GM03348 (cell line): ENCODE measurements at regions not wholly inside any gene's neighbourhood (a gene's known extent, or its start where the extent isn't known, plus 50 kb on each side); places are given as distances from the start of the nearest gene placed in this dataset.

ENCODE experiments used
- DNase-seq: peaks from one replicate; pipeline ENCODE4 v3.0.0; 2012; ENCODE audit warnings: low spot score

- peak; percentile 8 for DNase-seq
Observed at GRCh38 chr4:181006499-181007260, 1236.5 kb upstream of the TENM3 start.

- DNase-seq: no peak
Observed at GRCh38 chr4:181007751-181008150, 1235.5 kb upstream of the TENM3 start.

- no peak for DNase-seq
Observed at GRCh38 chr4:181008164-181008563, 1235.0 kb upstream of the TENM3 start.

- DNase-seq: no peak
Observed at GRCh38 chr4:181013162-181013561, 1230.0 kb upstream of the TENM3 start.

- DNase-seq: no peak
Observed at GRCh38 chr4:181017038-181017437, 1226.2 kb upstream of the TENM3 start.

- no peak for DNase-seq
Observed at GRCh38 chr4:181018472-181018871, 1224.7 kb upstream of the TENM3 start.

GRCh38 chr4:181018913-181019312 is 1224.3 kb upstream of the TENM3 start:
- DNase-seq: no peak

- DNase-seq: no peak
Observed at GRCh38 chr4:181020456-181020855, 1222.7 kb upstream of the TENM3 start.

GRCh38 chr4:181021213-181021612 is 1222.0 kb upstream of the TENM3 start:
- no peak for DNase-seq

GRCh38 chr4:181030135-181030921 is 1212.9 kb upstream of the TENM3 start:
- DNase-seq: peak; percentile 46

GRCh38 chr4:181030961-181031360 is 1212.2 kb upstream of the TENM3 start:
- peak; percentile 54 for DNase-seq

GRCh38 chr4:181043486-181043885 is 1199.7 kb upstream of the TENM3 start:
- DNase-seq: no peak

GRCh38 chr4:181046809-181047208 is 1196.4 kb upstream of the TENM3 start:
- no peak for DNase-seq

GRCh38 chr4:181051931-181052330 is 1191.3 kb upstream of the TENM3 start:
- DNase-seq: no peak

GRCh38 chr4:181061787-181062186 is 1181.4 kb upstream of the TENM3 start:
- DNase-seq: no peak

- no peak for DNase-seq
Observed at GRCh38 chr4:181063212-181063611, 1180.0 kb upstream of the TENM3 start.

- no peak for DNase-seq
Observed at GRCh38 chr4:181077341-181077740, 1165.9 kb upstream of the TENM3 start.

- DNase-seq: peak; percentile 14
Observed at GRCh38 chr4:181078196-181078595, 1165.0 kb upstream of the TENM3 start.

GRCh38 chr4:181083757-181084361 is 1159.3 kb upstream of the TENM3 start:
- no peak for DNase-seq

- peak; percentile 2 for DNase-seq
Observed at GRCh38 chr4:181085557-181085956, 1157.6 kb upstream of the TENM3 start.

- DNase-seq: no peak
Observed at GRCh38 chr4:181105487-181105886, 1137.7 kb upstream of the TENM3 start.

- DNase-seq: no peak
Observed at GRCh38 chr4:181106398-181106797, 1136.8 kb upstream of the TENM3 start.

- no peak for DNase-seq
Observed at GRCh38 chr4:181108237-181108636, 1135.0 kb upstream of the TENM3 start.
